GM21737 (cell line): ENCODE measurements at regions not wholly inside any gene's neighbourhood (a gene's known extent, or its start where the extent isn't known, plus 50 kb on each side); places are given as distances from the start of the nearest gene placed in this dataset.

ENCODE experiments used
- ATAC-seq: cut with Tn5 transposase; IDR thresholded peaks from one replicate; pipeline ENCODE4 v1.9.1; 2021; ENCODE audit warnings: mild to moderate bottlenecking, moderate library complexity; ENCODE audit not compliant: unreplicated experiment

- no peak for ATAC-seq
Measured at GRCh38 chr12:87841935-87842334, 187.3 kb downstream of the C12orf50 start.

- ATAC-seq, result no peak
Measured at GRCh38 chr12:87836190-87836589, 193.0 kb downstream of the C12orf50 start.

- ATAC-seq, result no peak
Measured at GRCh38 chr12:87828382-87828973, 200.7 kb downstream of the C12orf50 start.

- no peak for ATAC-seq
Measured at GRCh38 chr12:87827638-87828264, 201.4 kb downstream of the C12orf50 start.

- ATAC-seq, result no peak
Measured at GRCh38 chr12:87822923-87823322, 206.3 kb downstream of the C12orf50 start.

- ATAC-seq, result no peak
Measured at GRCh38 chr12:87820524-87821202, 208.5 kb downstream of the C12orf50 start.

GRCh38 chr12:87818441-87818840, 210.8 kb downstream of the C12orf50 start:
- ATAC-seq, result no peak

GRCh38 chr12:87815771-87816585, 213.2 kb downstream of the C12orf50 start:
- no peak for ATAC-seq

- no peak for ATAC-seq
Measured at GRCh38 chr12:87814625-87815024, 214.6 kb downstream of the C12orf50 start.

GRCh38 chr12:87813476-87814234, 215.5 kb downstream of the C12orf50 start:
- ATAC-seq, result no peak

GRCh38 chr12:87812681-87813080, 216.5 kb downstream of the C12orf50 start:
- no peak for ATAC-seq

GRCh38 chr12:87812030-87812429, 217.2 kb downstream of the C12orf50 start:
- ATAC-seq, result no peak

- no peak for ATAC-seq
Measured at GRCh38 chr12:87809916-87810315, 219.3 kb downstream of the C12orf50 start.

- ATAC-seq, result no peak
Measured at GRCh38 chr12:87807086-87807485, 222.1 kb downstream of the C12orf50 start.

GRCh38 chr12:87806310-87806709, 222.9 kb downstream of the C12orf50 start:
- ATAC-seq, result no peak

GRCh38 chr12:87804386-87804785, 224.8 kb downstream of the C12orf50 start:
- no peak for ATAC-seq

GRCh38 chr12:87802721-87803011, 226.5 kb downstream of the C12orf50 start:
- ATAC-seq, result no peak

- ATAC-seq, result no peak
Measured at GRCh38 chr12:87801860-87802720, 227.1 kb downstream of the C12orf50 start.

GRCh38 chr12:87796961-87797516, 232.2 kb downstream of the C12orf50 start:
- ATAC-seq, result no peak

- ATAC-seq, result no peak
Measured at GRCh38 chr12:87795555-87795954, 233.6 kb downstream of the C12orf50 start.
